GM12878 (cell line): ENCODE measurements at regions not wholly inside any gene's neighbourhood (a gene's known extent, or its start where the extent isn't known, plus 50 kb on each side); places are given as distances from the start of the nearest gene placed in this dataset.

Experiments used
- ATAC-seq: fragments of 200-7000 bp; cut with Tn5 transposase; 3 replicates; pipeline ENCODE4 v1.9.1; 2020; ENCODE audit warnings: mild to moderate bottlenecking, moderate library complexity
- BruUV-seq: library from RNA; stranded (reverse); fragments of 400-500 nt; replicated peaks from 2 replicates; lab custom pipeline; 2021; lab: Mats Ljungman, UMichigan
- CTCF ChIA-PET: fragments of 300-600 bp; sonication (Branson Sonifier 250); formaldehyde crosslinking; extraction: SDS; loops from one replicate; lab custom pipeline; 2021; ENCODE audit warnings: inconsistent platforms; lab: Yijun Ruan, JAX
- POLR2A ChIA-PET: fragments of 350-600 bp; formaldehyde crosslinking; extraction: SDS; loops from one replicate; lab custom pipeline; 2021; ENCODE audit warnings: inconsistent platforms; lab: Charles Lee
- RAD21 ChIA-PET: fragments of 300-600 bp; sonication (Branson Sonifier 250); formaldehyde crosslinking; loops from one replicate; lab custom pipeline; 2023; ENCODE audit warnings: antibody characterized with exemption; ENCODE audit not compliant: unreplicated experiment; lab: Charles Lee
- SMC1A ChIA-PET: fragments of 300-600 bp; sonication (Branson Sonifier 250); formaldehyde crosslinking; loops from one replicate; lab custom pipeline; 2023; ENCODE audit not compliant: unreplicated experiment, uncharacterized antibody; lab: Charles Lee
- DNase-seq: peaks from one replicate; pipeline ENCODE4 v3.0.0-alpha.2; 2011; ENCODE audit warnings: low read depth, low spot score
- FAIRE-seq: peaks from 3 replicates; lab custom pipeline; 2011; peaks lifted over from hg19 to GRCh38; lab: Jason Lieb, UNC
- H2AFZ ChIP-seq: 2 replicates; pipeline ENCODE4 v1.6.0; 2011; ENCODE audit warnings: low read depth, low read length, control low read depth; ENCODE audit not compliant: control insufficient read depth
- H3K27ac ChIP-seq: 2 replicates; pipeline ENCODE4 v1.5.1; 2011; ENCODE audit warnings: control low read depth; ENCODE audit not compliant: control insufficient read depth, insufficient read depth
- H3K27me3 ChIP-seq, 2 experiments: replicated peaks in 1 of 2; 2 replicates each; pipeline versions ENCODE4 v1.6.0 to v1.6.1; 2011; ENCODE audit warnings: low read length in 1 of 2; ENCODE audit not compliant: control insufficient read depth in 2 of 2, insufficient read depth in 2 of 2
- H3K36me3 ChIP-seq, 2 experiments: 2 replicates each; pipeline ENCODE4 v1.5.1; 2011; ENCODE audit warnings: low read length in 1 of 2; ENCODE audit not compliant: control insufficient read depth in 2 of 2, insufficient read depth in 2 of 2
- H3K4me1 ChIP-seq: 2 replicates; pipeline ENCODE4 v1.6.1; 2011; ENCODE audit warnings: mild to moderate bottlenecking, low read length, moderate library complexity, mixed read lengths; ENCODE audit not compliant: control insufficient read depth, insufficient read depth
- H3K4me2 ChIP-seq: 2 replicates; pipeline ENCODE4 v1.6.0; 2011; ENCODE audit warnings: control low read depth; ENCODE audit not compliant: control insufficient read depth, insufficient read depth
- H3K4me3 ChIP-seq: fragments of 200-600 bp; sonication (generic); 2 replicates; pipeline ENCODE4 v1.5.1; 2016
- H3K79me2 ChIP-seq: 2 replicates; pipeline ENCODE4 v1.6.0; 2011; ENCODE audit warnings: low read length; ENCODE audit not compliant: control insufficient read depth, insufficient read depth
- H3K9ac ChIP-seq: 2 replicates; pipeline ENCODE4 v1.8.0; 2011; ENCODE audit warnings: low read length, control low read depth, mixed read lengths; ENCODE audit not compliant: control insufficient read depth, insufficient read depth
- H3K9me3 ChIP-seq: replicated peaks from 3 replicates; pipeline ENCODE4 v1.5.1; 2011; ENCODE audit warnings: mild to moderate bottlenecking, low read length; ENCODE audit not compliant: control insufficient read depth, insufficient read depth
- H4K20me1 ChIP-seq: 2 replicates; pipeline ENCODE4 v1.6.0; 2011; ENCODE audit not compliant: control insufficient read depth, insufficient read depth
- HDAC2 ChIP-seq: fragments of 200-600 bp; sonication (generic); IDR thresholded peaks from 2 replicates; pipeline ENCODE4 v1.6.1; 2017
- MXI1 ChIP-seq: fragments of 150-350 bp; IDR thresholded peaks from 2 replicates; pipeline ENCODE4 v1.6.1; 2011; ENCODE audit warnings: low read depth, mild to moderate bottlenecking, inconsistent platforms, low read length, improper control_type of control experiment
- MYC ChIP-seq: IDR thresholded peaks from 2 replicates; pipeline ENCODE4 v1.6.1; 2011; ENCODE audit warnings: mild to moderate bottlenecking, low read length, moderate library complexity, inconsistent platforms; ENCODE audit not compliant: insufficient read depth, insufficient replicate concordance, insufficient read length, severe bottlenecking
- PAX5 ChIP-seq: IDR thresholded peaks from 2 replicates; pipeline ENCODE4 v1.6.1; 2011; ENCODE audit warnings: low read depth, low read length, borderline replicate concordance
- PBX3 ChIP-seq: IDR thresholded peaks from 2 replicates; pipeline ENCODE4 v1.6.1; 2011; ENCODE audit warnings: mild to moderate bottlenecking, low read depth, low read length, moderate library complexity; ENCODE audit not compliant: insufficient replicate concordance
- RUNX3 ChIP-seq: IDR thresholded peaks from 2 replicates; pipeline ENCODE4 v1.6.1; 2012; ENCODE audit warnings: low read length, inconsistent platforms
- TCF3 ChIP-seq: IDR thresholded peaks from 2 replicates; pipeline ENCODE4 v1.6.1; 2012; ENCODE audit warnings: low read depth, mild to moderate bottlenecking, low read length, borderline replicate concordance; ENCODE audit not compliant: insufficient read depth
- ZBED1 ChIP-seq: IDR thresholded peaks from 2 replicates; pipeline ENCODE4 v1.6.1; 2016; ENCODE audit warnings: borderline replicate concordance
- ZNF687 ChIP-seq: fragments of 450-650 bp; IDR thresholded peaks from 2 replicates; pipeline ENCODE4 v1.6.1; 2017; ENCODE audit warnings: mild to moderate bottlenecking, moderate library complexity
- WGBS: methylation state at CpG from one replicate; pipeline ENCODE4 v1.1.6; 2016; ENCODE audit warnings: low lambda C conversion rate; ENCODE audit not compliant: insufficient replicate concordance, insufficient coverage; ENCODE audit errors: missing lambda C conversion rate; 5-methylcytosine and 5-hydroxymethylcytosine counted together
- in situ Hi-C: fragments of 300-500 bp; cut with MboI; formaldehyde crosslinking; loops from 9 replicates; pipeline ENCODE4 v1.14.3; 2018; ENCODE audit warnings: mixed read lengths
- intact Hi-C: fragments of 100-400 bp; cut with micrococcal nuclease; formaldehyde crosslinking; loops from one replicate; pipeline ENCODE4 v1.14.2; 2022; ENCODE audit not compliant: unreplicated experiment
- TF ChIP-seq, protein P1 (sequence below): IDR thresholded peaks from 2 replicates; pipeline ENCODE4 v1.6.1; 2012; ENCODE audit warnings: improper control_type of control experiment, low read depth, low read length; ENCODE audit not compliant: insufficient replicate concordance

DNA sequence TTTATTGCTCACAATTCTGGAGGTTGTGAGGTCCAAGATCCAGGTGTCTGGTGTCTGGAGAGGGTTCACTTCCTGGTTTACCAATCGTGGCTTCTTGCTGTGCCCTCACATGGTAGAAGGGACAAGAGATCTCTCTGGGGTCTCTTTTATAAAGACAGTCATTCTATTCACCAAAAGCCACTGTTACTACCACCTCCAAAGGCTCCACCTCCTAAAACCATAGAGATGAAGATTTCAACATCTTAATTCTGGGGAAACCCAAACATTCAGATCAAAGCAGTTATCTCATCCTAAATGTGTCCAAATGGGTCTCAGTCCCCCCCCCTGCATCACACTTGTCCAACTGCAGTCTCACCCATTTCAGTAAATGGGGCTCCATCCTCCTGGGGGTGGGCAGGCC is 132.9 kb upstream of the XYLT1 start (continued):
- TF ChIP-seq ZNF687 (no peak), MXI1 (no peak), PBX3 (no peak), HDAC2 (no peak), MYC (no peak), ZBED1 (no peak)

DNA sequence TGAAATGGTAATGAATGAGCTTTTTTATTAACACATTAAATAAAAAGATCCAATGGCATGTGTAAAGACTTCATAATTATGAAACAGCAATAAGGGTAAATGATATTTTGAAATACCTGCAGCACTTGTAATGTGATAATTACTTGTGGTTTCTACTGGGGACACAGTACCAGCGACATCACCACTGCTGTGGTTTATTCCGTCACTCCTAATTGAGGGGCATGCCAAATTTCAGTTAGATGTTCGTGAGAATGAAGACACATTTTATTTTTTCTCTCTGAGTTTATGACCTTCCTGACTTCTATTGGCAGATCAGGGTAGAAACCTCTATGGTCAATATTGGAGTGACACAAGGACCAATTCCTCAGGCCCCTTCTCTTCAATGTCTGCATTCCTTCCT is 131.9 kb upstream of the XYLT1 start:
- ATAC-seq: no peak
- intact Hi-C loops: no loop called here
- WGBS: 13% methylated on average over 3 of the region's 3 CpGs
- in situ Hi-C loops: no loop called here
- RAD21 ChIA-PET: interaction anchor here (0.6 kb wide), 1 partner anchor 33 kb away, joined by 3 read pairs; no protein-coding TSS in a partner anchor
- Histone ChIP-seq H3K4me3 (no peak overlapping the region), H3K9ac (no peak overlapping the region)
- TF ChIP-seq PAX5 (no peak), TCF3 (no peak), RUNX3 (peak; percentile 36; the same call in 1 of the 2 replicates)
- TF ChIP-seq, protein P1, sequence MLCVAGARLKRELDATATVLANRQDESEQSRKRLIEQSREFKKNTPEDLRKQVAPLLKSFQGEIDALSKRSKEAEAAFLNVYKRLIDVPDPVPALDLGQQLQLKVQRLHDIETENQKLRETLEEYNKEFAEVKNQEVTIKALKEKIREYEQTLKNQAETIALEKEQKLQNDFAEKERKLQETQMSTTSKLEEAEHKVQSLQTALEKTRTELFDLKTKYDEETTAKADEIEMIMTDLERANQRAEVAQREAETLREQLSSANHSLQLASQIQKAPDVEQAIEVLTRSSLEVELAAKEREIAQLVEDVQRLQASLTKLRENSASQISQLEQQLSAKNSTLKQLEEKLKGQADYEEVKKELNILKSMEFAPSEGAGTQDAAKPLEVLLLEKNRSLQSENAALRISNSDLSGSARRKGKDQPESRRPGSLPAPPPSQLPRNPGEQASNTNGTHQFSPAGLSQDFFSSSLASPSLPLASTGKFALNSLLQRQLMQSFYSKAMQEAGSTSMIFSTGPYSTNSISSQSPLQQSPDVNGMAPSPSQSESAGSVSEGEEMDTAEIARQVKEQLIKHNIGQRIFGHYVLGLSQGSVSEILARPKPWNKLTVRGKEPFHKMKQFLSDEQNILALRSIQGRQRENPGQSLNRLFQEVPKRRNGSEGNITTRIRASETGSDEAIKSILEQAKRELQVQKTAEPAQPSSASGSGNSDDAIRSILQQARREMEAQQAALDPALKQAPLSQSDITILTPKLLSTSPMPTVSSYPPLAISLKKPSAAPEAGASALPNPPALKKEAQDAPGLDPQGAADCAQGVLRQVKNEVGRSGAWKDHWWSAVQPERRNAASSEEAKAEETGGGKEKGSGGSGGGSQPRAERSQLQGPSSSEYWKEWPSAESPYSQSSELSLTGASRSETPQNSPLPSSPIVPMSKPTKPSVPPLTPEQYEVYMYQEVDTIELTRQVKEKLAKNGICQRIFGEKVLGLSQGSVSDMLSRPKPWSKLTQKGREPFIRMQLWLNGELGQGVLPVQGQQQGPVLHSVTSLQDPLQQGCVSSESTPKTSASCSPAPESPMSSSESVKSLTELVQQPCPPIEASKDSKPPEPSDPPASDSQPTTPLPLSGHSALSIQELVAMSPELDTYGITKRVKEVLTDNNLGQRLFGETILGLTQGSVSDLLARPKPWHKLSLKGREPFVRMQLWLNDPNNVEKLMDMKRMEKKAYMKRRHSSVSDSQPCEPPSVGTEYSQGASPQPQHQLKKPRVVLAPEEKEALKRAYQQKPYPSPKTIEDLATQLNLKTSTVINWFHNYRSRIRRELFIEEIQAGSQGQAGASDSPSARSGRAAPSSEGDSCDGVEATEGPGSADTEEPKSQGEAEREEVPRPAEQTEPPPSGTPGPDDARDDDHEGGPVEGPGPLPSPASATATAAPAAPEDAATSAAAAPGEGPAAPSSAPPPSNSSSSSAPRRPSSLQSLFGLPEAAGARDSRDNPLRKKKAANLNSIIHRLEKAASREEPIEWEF: no peak
- TF ChIP-seq, all 136 proteins: peak for 1
- CTCF ChIA-PET: no interaction called here
- no peak overlapping the region for H2AFZ ChIP-seq
- no peak for DNase-seq
- peaks cover 5% of the 10 kb centered on the region; the same call in 1 of the 3 replicates for H3K9me3 ChIP-seq
- no peaks in the 10 kb centered on the region for H3K4me1 ChIP-seq
- no peaks in the 10 kb centered on the region for H4K20me1 ChIP-seq
- H3K27ac ChIP-seq: no peak overlapping the region
- FAIRE-seq: no peak
- H3K79me2 ChIP-seq: no peaks in the 10 kb centered on the region
- H3K4me2 ChIP-seq: no peak overlapping the region
- POLR2A ChIA-PET: no interaction called here
- no peaks in the 10 kb centered on the region for H3K27me3 ChIP-seq
- no TSS peak for BruUV-seq
- no peaks in the 10 kb centered on the region for H3K36me3 ChIP-seq
- SMC1A ChIA-PET: no interaction called here
